H1 (cell line): ENCODE measurements at regions not wholly inside any gene's neighbourhood (a gene's known extent, or its start where the extent isn't known, plus 50 kb on each side); places are given as distances from the start of the nearest gene placed in this dataset.

Experiments
- MAX ChIP-seq: IDR thresholded peaks from 2 replicates; pipeline ENCODE4 v1.6.1; 2012; ENCODE audit warnings: inconsistent platforms
- SP4 ChIP-seq: IDR thresholded peaks from 2 replicates; pipeline ENCODE4 v1.6.1; 2012; ENCODE audit warnings: low read length, inconsistent platforms

GRCh38 chr15:69653306-69653705, 200.7 kb downstream of the RPLP1 start (continued):
- TF ChIP-seq MAX (no peak), SP4 (no peak)
